IMR-90 (cell line): ENCODE measurements at regions not wholly inside any gene's neighbourhood (a gene's known extent, or its start where the extent isn't known, plus 50 kb on each side); places are given as distances from the start of the nearest gene placed in this dataset.

ENCODE experiments used
- ATAC-seq: fragments of 200-7000 bp; cut with Tn5 transposase; 2 replicates; pipeline ENCODE4 v1.9.1; 2020; ENCODE audit warnings: low read depth, mild to moderate bottlenecking, moderate library complexity
- BruUV-seq: library from RNA; stranded (reverse); fragments of 400-500 nt; replicated peaks from 2 replicates; lab custom pipeline; 2021; lab: Mats Ljungman, UMichigan
- CTCF ChIA-PET: fragments of 300-600 bp; formaldehyde crosslinking; extraction: SDS; loops from one replicate; lab custom pipeline; 2021; ENCODE audit warnings: antibody characterized with exemption; lab: Yijun Ruan, JAX
- POLR2A ChIA-PET: fragments of 300-600 bp; sonication (Branson Sonifier 250); formaldehyde crosslinking; loops from one replicate; lab custom pipeline; 2022; ENCODE audit warnings: antibody characterized with exemption; ENCODE audit not compliant: unreplicated experiment; lab: Charles Lee
- DNase-seq: peaks from one replicate; pipeline ENCODE4 v3.0.0; 2013
- H2AFZ ChIP-seq: replicated peaks from 2 replicates; pipeline ENCODE3; 2013; ENCODE audit warnings: low read length, mild to moderate bottlenecking; ENCODE audit not compliant: poor library complexity
- H2AK5ac ChIP-seq: 2 replicates; pipeline ENCODE4 v1.6.1; 2013; ENCODE audit warnings: low read depth, low read length, inconsistent platforms
- H2AK9ac ChIP-seq: replicated peaks from 2 replicates; pipeline ENCODE3; 2013; ENCODE audit warnings: mild to moderate bottlenecking, low read depth, low read length, moderate library complexity; ENCODE audit not compliant: poor library complexity
- H2BK120ac ChIP-seq: 2 replicates; pipeline ENCODE4 v1.6.1; 2013; ENCODE audit warnings: low read depth, low read length, inconsistent platforms
- H2BK15ac ChIP-seq: 3 replicates; pipeline ENCODE4 v1.6.1; 2013; ENCODE audit warnings: low read depth, low read length, inconsistent platforms
- H2BK20ac ChIP-seq: 2 replicates; pipeline ENCODE4 v1.6.1; 2013; ENCODE audit warnings: low read depth, mild to moderate bottlenecking, inconsistent platforms, low read length, moderate library complexity
- H2BK5ac ChIP-seq: 2 replicates; pipeline ENCODE4 v1.6.1; 2013; ENCODE audit warnings: mild to moderate bottlenecking, low read depth, low read length, inconsistent platforms; ENCODE audit not compliant: poor library complexity, severe bottlenecking
- H3K14ac ChIP-seq: replicated peaks from 2 replicates; pipeline ENCODE4 v1.6.1; 2013; ENCODE audit warnings: low read depth, low read length, inconsistent platforms
- H3K18ac ChIP-seq: 2 replicates; pipeline ENCODE4 v1.6.1; 2013; ENCODE audit warnings: low read depth, low read length, control low read depth
- H3K23ac ChIP-seq: 2 replicates; pipeline ENCODE4 v1.6.1; 2013; ENCODE audit warnings: low read depth, low read length, inconsistent platforms
- H3K27ac ChIP-seq: 2 replicates; pipeline ENCODE4 v1.5.1; 2013; ENCODE audit warnings: mild to moderate bottlenecking, control low read depth, low read length; ENCODE audit not compliant: insufficient read depth
- H3K27me3 ChIP-seq: 2 replicates; pipeline ENCODE4 v1.6.1; 2013; ENCODE audit warnings: low read length; ENCODE audit not compliant: control insufficient read depth, insufficient read depth
- H3K36me3 ChIP-seq: 2 replicates; pipeline ENCODE4 v1.6.1; 2013; ENCODE audit warnings: low read length, mixed read lengths; ENCODE audit not compliant: control insufficient read depth, insufficient read depth
- H3K4ac ChIP-seq: 2 replicates; pipeline ENCODE4 v1.6.1; 2013; ENCODE audit warnings: low read depth, low read length, inconsistent platforms
- H3K4me1 ChIP-seq: 2 replicates; pipeline ENCODE4 v1.6.1; 2013; ENCODE audit warnings: low read length, mixed read lengths; ENCODE audit not compliant: control insufficient read depth, insufficient read depth
- H3K4me2 ChIP-seq: 2 replicates; pipeline ENCODE4 v1.6.1; 2013; ENCODE audit warnings: low read depth, mild to moderate bottlenecking, control low read depth, low read length, moderate library complexity
- H3K4me3 ChIP-seq: 2 replicates; pipeline ENCODE4 v1.5.1; 2013; ENCODE audit warnings: low read depth, mild to moderate bottlenecking, control low read depth, low read length, moderate library complexity; ENCODE audit not compliant: insufficient read depth
- H3K56ac ChIP-seq: 2 replicates; pipeline ENCODE4 v1.6.1; 2013; ENCODE audit warnings: low read length, inconsistent platforms; ENCODE audit not compliant: insufficient read depth; ENCODE audit errors: extremely low read depth
- H3K79me1 ChIP-seq, 2 experiments: 2 replicates each; pipeline ENCODE4 v1.6.1; 2013; ENCODE audit warnings: low read length in 2 of 2, inconsistent platforms in 1 of 2, low read depth in 1 of 2
- H3K9ac ChIP-seq: 2 replicates; pipeline ENCODE4 v1.6.1; 2013; ENCODE audit warnings: low read depth, low read length, control low read depth
- H3K9me1 ChIP-seq: 2 replicates; pipeline ENCODE4 v1.6.1; 2013; ENCODE audit warnings: low read length, inconsistent platforms; ENCODE audit not compliant: insufficient read depth
- H3K9me3 ChIP-seq: 2 replicates; pipeline ENCODE4 v1.6.1; 2013; ENCODE audit warnings: low read length; ENCODE audit not compliant: control insufficient read depth, insufficient read depth
- H4K20me1 ChIP-seq: 2 replicates; pipeline ENCODE4 v1.6.1; 2013; ENCODE audit warnings: low read length, inconsistent platforms; ENCODE audit not compliant: insufficient read depth
- H4K5ac ChIP-seq: 2 replicates; pipeline ENCODE4 v1.6.1; 2013; ENCODE audit warnings: mild to moderate bottlenecking, low read depth, low read length, control low read depth
- H4K8ac ChIP-seq, 2 experiments: 2 replicates each; pipeline ENCODE4 v1.6.1; 2013; ENCODE audit warnings: low read depth in 2 of 2, low read length in 2 of 2, control low read depth in 1 of 2, inconsistent platforms in 1 of 2
- H4K91ac ChIP-seq: 2 replicates; pipeline ENCODE4 v1.6.1; 2013; ENCODE audit warnings: low read depth, low read length, inconsistent platforms; ENCODE audit not compliant: insufficient read depth
- BHLHE40 ChIP-seq: fragments of 150-350 bp; IDR thresholded peaks from 2 replicates; pipeline ENCODE4 v1.6.1; 2016; ENCODE audit warnings: mild to moderate bottlenecking, low read depth, low read length
- CEBPB ChIP-seq: IDR thresholded peaks from 2 replicates; pipeline ENCODE4 v1.6.1; 2012; ENCODE audit warnings: low read depth, low read length, improper control_type of control experiment
- CHD1 ChIP-seq: IDR thresholded peaks from 2 replicates; pipeline ENCODE4 v1.6.1; 2012; ENCODE audit warnings: low read depth, low read length, improper control_type of control experiment
- FOS ChIP-seq: fragments of 150-350 bp; IDR thresholded peaks from 2 replicates; pipeline ENCODE4 v1.6.1; 2016; ENCODE audit warnings: low read depth, low read length
- MAFK ChIP-seq: IDR thresholded peaks from 2 replicates; pipeline ENCODE4 v1.6.1; 2012; ENCODE audit warnings: low read depth, low read length, improper control_type of control experiment
- MAZ ChIP-seq: IDR thresholded peaks from 2 replicates; pipeline ENCODE4 v1.6.1; 2012; ENCODE audit warnings: low read depth, mild to moderate bottlenecking, low read length, improper control_type of control experiment, moderate library complexity, borderline replicate concordance
- MXI1 ChIP-seq: IDR thresholded peaks from 2 replicates; pipeline ENCODE4 v1.6.1; 2012; ENCODE audit warnings: low read depth, mild to moderate bottlenecking, low read length, moderate library complexity, borderline replicate concordance
- NFE2L2 ChIP-seq: fragments of 150-350 bp; IDR thresholded peaks from 2 replicates; pipeline ENCODE4 v1.6.1; 2016; ENCODE audit warnings: low read depth, mild to moderate bottlenecking, low read length
- POLR2A ChIP-seq: IDR thresholded peaks from 2 replicates; pipeline ENCODE4 v1.6.1; 2012; ENCODE audit warnings: mild to moderate bottlenecking, low read depth, low read length
- RAD21 ChIP-seq: IDR thresholded peaks from 2 replicates; pipeline ENCODE4 v1.6.1; 2012; ENCODE audit warnings: low read length, improper control_type of control experiment
- RCOR1 ChIP-seq: IDR thresholded peaks from 2 replicates; pipeline ENCODE4 v1.6.1; 2012; ENCODE audit warnings: mild to moderate bottlenecking, low read length, improper control_type of control experiment; ENCODE audit not compliant: insufficient replicate concordance
- RFX5 ChIP-seq: IDR thresholded peaks from 2 replicates; pipeline ENCODE4 v1.8.0; 2012; ENCODE audit warnings: low read depth, mild to moderate bottlenecking, low read length, moderate library complexity
- SMC3 ChIP-seq: fragments of 150-350 bp; IDR thresholded peaks from 2 replicates; pipeline ENCODE4 v1.6.1; 2016; ENCODE audit warnings: low read depth, mild to moderate bottlenecking, antibody characterized with exemption, low read length, moderate library complexity
- WGBS, 2 experiments: methylation state at CpG; one replicate each; pipeline versions ENCODE4 v1.1.5 to v1.1.7; 2013; ENCODE audit warnings: missing lambda C conversion rate in 2 of 2; ENCODE audit not compliant: insufficient read length in 1 of 2; ENCODE audit errors: extremely low coverage in 2 of 2; 5-methylcytosine and 5-hydroxymethylcytosine counted together
- dilution Hi-C: fragments of 300-500 bp; cut with HindIII; formaldehyde crosslinking; loops from one replicate; pipeline ENCODE4 v1.14.3; 2018; ENCODE audit warnings: low sequenced_read_pairs; ENCODE audit not compliant: unreplicated experiment
- in situ Hi-C: fragments of 300-500 bp; cut with MboI; formaldehyde crosslinking; loops from 3 replicates; pipeline ENCODE4 v1.14.3; 2019; ENCODE audit warnings: low sequenced_read_pairs, inconsistent platforms, mixed read lengths
- intact Hi-C: fragments of 100-400 bp; cut with micrococcal nuclease; formaldehyde crosslinking; loops from 2 replicates; pipeline ENCODE4 v1.10.0; 2022
- TF ChIP-seq, protein P1 (sequence below): fragments of 150-350 bp; IDR thresholded peaks from 2 replicates; pipeline ENCODE4 v1.6.1; 2016; ENCODE audit warnings: low read depth, mild to moderate bottlenecking, low read length, moderate library complexity, borderline replicate concordance
- TF ChIP-seq, protein P2 (sequence below): conservative IDR thresholded peaks from 2 replicates; pipeline ENCODE4 v1.5.1; 2012; ENCODE audit warnings: mild to moderate bottlenecking, low read depth, low read length, improper control_type of control experiment
- TF ChIP-seq, protein P3 (sequence below): fragments of 150-350 bp; IDR thresholded peaks from 2 replicates; pipeline ENCODE4 v1.6.1; 2017; ENCODE audit warnings: mild to moderate bottlenecking, antibody characterized with exemption, low read length, low read depth

DNA sequence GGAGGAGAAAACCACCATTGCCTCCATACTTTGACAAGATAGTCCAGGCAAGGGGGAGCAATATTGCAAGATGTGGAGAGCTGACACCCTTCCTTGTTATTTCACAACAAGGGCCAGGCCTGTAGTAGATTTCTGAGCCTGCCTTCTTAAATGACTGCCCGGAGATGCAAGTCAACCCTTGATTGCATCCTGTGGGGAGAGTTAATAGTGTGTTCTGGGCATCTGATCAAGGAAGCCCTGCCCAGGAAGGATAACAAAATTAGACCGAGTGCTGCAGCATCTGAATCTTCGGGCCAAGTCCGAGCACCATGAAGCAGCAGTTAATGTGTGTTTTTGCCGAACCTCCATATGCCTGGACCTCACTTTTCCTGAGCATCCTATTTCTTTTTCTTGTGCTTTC, 382.3 kb downstream of the PRDM2 start:
- CTCF ChIA-PET: no interaction called here
- no peak overlapping the region for H4K91ac ChIP-seq
- H3K4ac ChIP-seq: no peak overlapping the region
- no peak overlapping the region for H2BK20ac ChIP-seq
- H4K5ac ChIP-seq: no peak overlapping the region
- no peak for DNase-seq
- intact Hi-C loops (no loop called here), dilution Hi-C loops (no loop called here), in situ Hi-C loops (no loop called here)
- no TSS peak for BruUV-seq
- no peaks in the 10 kb centered on the region for H3K4me1 ChIP-seq
- H3K27ac ChIP-seq: no peak overlapping the region
- POLR2A ChIA-PET: no interaction called here
- H2AFZ ChIP-seq: no peak overlapping the region
- no peak overlapping the region for H2BK15ac ChIP-seq
- no peak overlapping the region for H3K4me2 ChIP-seq
- no peak overlapping the region for H3K14ac ChIP-seq
- no peak overlapping the region for H3K56ac ChIP-seq
- no peaks in the 10 kb centered on the region for H3K79me1 ChIP-seq
- H2BK120ac ChIP-seq: no peak overlapping the region
- H3K9ac ChIP-seq: no peak overlapping the region
- H4K8ac ChIP-seq: no peak overlapping the region
- no peaks in the 10 kb centered on the region for H3K9me1 ChIP-seq
- no peak overlapping the region for H3K23ac ChIP-seq
- H2AK9ac ChIP-seq: no peak overlapping the region
- TF ChIP-seq MAFK (no peak), RAD21 (no peak), CEBPB (no peak), BHLHE40 (no peak), SMC3 (no peak), FOS (no peak), MXI1 (no peak), POLR2A (no peak), RCOR1 (no peak), CHD1 (no peak), NFE2L2 (no peak), MAZ (no peak), RFX5 (no peak)
- TF ChIP-seq, protein P1, sequence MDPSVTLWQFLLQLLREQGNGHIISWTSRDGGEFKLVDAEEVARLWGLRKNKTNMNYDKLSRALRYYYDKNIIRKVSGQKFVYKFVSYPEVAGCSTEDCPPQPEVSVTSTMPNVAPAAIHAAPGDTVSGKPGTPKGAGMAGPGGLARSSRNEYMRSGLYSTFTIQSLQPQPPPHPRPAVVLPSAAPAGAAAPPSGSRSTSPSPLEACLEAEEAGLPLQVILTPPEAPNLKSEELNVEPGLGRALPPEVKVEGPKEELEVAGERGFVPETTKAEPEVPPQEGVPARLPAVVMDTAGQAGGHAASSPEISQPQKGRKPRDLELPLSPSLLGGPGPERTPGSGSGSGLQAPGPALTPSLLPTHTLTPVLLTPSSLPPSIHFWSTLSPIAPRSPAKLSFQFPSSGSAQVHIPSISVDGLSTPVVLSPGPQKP: no peak
- TF ChIP-seq, protein P2, sequence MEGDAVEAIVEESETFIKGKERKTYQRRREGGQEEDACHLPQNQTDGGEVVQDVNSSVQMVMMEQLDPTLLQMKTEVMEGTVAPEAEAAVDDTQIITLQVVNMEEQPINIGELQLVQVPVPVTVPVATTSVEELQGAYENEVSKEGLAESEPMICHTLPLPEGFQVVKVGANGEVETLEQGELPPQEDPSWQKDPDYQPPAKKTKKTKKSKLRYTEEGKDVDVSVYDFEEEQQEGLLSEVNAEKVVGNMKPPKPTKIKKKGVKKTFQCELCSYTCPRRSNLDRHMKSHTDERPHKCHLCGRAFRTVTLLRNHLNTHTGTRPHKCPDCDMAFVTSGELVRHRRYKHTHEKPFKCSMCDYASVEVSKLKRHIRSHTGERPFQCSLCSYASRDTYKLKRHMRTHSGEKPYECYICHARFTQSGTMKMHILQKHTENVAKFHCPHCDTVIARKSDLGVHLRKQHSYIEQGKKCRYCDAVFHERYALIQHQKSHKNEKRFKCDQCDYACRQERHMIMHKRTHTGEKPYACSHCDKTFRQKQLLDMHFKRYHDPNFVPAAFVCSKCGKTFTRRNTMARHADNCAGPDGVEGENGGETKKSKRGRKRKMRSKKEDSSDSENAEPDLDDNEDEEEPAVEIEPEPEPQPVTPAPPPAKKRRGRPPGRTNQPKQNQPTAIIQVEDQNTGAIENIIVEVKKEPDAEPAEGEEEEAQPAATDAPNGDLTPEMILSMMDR: no peak
- TF ChIP-seq, protein P3, sequence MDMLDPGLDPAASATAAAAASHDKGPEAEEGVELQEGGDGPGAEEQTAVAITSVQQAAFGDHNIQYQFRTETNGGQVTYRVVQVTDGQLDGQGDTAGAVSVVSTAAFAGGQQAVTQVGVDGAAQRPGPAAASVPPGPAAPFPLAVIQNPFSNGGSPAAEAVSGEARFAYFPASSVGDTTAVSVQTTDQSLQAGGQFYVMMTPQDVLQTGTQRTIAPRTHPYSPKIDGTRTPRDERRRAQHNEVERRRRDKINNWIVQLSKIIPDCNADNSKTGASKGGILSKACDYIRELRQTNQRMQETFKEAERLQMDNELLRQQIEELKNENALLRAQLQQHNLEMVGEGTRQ: no peak
- no peaks in the 10 kb centered on the region for H3K36me3 ChIP-seq
- no peak overlapping the region for H3K18ac ChIP-seq
- 32% methylated on average over 3 of the region's 5 CpGs; no CpG with 5 or more reads in 1 of the 2 experiments for WGBS, 2 experiments
- H2BK5ac ChIP-seq: no peak overlapping the region
- H3K9me3 ChIP-seq: no peaks in the 10 kb centered on the region
- H3K27me3 ChIP-seq: no peaks in the 10 kb centered on the region
- no peak overlapping the region for H2AK5ac ChIP-seq
- no peaks in the 10 kb centered on the region for H4K20me1 ChIP-seq
- no peak for ATAC-seq
- no peak overlapping the region for H3K4me3 ChIP-seq
